GM19238 (cell line): ENCODE measurements at regions not wholly inside any gene's neighbourhood (a gene's known extent, or its start where the extent isn't known, plus 50 kb on each side); places are given as distances from the start of the nearest gene placed in this dataset.

Experiments
- DNase-seq: peaks from one replicate; pipeline ENCODE4 v3.0.0; 2011; ENCODE audit warnings: low spot score; ENCODE audit not compliant: insufficient read length

DNA sequence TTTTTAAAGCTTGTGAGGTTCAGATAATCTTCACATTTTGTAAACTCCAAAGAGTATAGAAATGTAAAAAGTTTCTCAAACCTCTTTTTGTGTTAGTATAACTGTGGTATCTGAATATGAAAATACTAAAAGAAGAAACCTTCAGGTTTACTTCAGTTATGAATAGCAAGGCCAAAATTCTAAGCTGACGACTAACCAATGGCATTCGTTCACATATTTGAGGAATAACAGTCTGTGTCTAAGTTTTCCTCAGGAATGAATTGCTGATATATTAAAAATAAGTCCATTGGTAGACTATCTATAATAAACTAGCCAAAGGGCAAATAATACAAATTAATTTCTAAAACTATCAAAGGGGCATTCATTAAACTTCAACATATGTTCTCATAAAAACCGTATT, 206.0 kb downstream of the CXCL12 start:
- DNase-seq, result no peak

DNA sequence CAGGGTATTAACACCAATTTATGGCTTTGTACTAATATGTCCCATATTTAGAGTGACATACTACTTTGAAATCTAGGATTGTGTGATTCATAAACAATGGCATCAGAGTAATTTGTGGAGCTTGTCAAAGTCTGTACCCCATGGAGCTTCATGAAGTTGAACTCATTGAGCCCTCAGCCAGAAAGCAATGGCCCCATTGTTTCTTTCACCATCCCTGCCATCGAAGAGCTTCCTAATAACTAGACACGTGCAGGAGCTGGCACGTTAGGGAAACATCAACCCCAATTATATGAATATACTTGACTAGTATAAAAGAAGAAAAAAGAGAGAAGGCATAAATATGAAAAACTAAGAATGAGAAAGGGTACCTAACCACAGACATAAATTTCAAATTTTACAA, 206.6 kb downstream of the CXCL12 start:
- DNase-seq, result no peak

DNA sequence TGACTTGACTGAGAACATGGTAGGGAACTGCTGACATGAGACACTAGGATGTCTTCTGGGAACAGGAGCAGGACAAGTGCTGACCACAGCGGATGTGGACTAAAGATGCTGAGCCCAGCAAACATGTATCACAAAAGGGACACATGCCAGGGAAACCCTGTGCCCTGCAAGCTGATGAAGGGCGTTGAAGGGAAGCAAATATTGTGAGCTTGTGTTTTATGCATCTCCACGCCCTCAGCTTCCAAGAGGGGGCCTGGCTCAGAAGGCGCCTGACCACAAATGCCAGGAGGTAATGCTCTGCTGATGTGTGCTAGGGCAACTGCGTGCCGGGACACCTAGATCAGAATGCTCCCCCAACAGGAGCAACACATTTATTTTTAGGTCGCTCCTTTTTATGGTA, 207.3 kb downstream of the CXCL12 start:
- no peak for DNase-seq

DNA sequence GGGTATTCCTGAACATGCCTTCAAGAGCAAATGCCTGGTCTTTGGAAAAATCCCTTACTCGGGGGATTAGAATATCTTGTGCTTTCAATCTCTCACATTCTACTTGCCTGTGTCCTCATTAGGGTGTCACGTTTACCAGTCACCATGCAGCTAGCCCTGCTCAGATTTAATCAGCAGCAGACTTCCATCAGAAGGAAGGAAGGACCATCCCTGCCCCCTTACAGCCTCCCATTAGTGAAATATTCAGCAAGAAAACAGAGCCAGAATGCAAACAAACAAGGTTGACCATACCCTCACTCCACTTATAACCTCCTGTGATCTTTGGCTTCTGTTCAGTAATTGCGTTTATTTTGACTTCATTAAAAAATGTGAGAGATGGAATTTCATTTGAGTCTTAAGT, 208.6 kb downstream of the CXCL12 start:
- DNase-seq, result no peak

DNA sequence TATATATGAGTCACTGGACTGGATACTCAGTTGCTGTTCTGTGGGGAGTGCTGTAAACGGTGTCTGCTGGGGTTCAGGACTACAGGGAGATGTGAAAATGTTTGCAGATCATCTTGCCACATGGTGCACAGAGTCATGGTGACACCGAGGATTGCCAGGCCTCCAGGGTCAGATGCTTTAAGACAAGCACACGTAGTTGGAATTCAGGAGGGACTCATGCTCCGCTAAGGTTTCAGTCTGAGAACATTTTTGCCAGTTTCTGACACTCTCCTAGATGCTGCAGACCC, 211.3 kb downstream of the CXCL12 start:
- DNase-seq, result no peak

DNA sequence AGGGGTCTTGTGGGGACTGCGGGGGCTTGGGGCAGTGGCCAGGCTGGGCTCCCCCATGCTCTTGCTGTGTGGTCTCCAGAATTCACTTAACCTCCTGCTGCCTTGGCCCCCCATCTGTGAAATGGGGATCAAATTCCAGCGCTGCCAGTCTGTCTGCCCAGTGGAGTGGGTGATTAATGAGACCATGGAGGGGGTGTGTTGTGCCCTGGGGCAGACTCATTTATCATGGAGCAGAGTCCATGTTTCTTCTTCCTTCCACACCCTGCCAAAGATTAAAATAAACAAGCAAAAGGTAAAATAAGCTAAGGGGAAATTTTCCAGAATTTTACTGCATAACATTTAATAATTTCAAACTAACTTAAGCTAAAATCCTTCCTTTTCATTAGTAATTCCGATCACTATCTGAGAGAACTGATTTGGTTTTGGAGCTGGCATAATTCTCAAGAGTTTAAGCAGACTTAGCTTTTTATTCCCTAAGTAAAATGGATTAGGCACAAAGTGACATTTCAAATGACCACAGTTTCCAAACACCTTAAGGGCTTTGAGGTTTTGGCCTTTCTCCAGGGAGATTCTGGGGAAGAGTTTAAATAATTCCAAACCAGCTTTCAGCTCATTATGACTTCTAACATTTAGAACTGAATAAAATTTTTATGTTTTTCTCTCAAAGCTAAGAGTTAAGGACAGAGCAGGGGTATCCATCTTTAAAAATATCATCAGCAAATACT, 211.9 kb downstream of the CXCL12 start:
- no peak for DNase-seq

DNA sequence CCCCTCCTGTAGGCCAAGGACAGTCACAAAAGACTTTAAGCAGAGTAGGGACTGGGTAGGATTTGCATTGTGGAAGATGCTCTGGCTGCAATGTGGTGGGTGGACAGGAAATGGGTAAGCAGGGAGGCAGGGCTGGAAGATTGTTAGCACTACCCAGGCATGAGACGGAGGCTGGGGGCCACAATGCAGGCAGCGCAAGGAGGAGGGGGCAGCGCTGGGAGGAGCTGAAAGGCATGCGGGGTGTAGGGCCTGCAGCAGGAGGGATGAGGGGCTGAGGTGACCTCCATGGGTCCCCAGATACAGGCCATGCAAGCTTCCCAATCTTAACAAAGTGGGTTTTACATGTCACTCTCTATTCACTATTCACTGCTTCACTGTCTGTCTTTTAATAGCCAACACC, 213.1 kb downstream of the CXCL12 start:
- no peak for DNase-seq

DNA sequence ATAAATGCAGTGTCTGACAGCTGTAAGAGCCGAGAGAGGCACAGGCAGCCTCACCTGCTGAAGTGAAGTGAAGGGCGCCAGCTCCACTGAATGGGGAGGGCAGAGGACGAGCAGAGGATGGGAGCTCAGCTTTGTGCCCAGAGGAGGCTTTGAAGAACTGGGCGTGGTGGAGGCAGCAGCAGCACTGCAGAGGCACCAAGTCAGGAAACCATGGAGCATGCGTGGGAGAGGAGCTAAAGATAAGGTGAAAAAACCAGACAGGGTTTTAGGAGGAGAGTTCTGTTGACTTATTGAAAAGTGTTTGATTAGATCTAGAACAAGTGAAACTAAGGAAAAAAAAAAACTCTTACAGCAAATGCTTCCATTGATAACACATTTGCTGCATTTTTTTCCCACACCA, 216.4 kb downstream of the CXCL12 start:
- DNase-seq, result no peak

DNA sequence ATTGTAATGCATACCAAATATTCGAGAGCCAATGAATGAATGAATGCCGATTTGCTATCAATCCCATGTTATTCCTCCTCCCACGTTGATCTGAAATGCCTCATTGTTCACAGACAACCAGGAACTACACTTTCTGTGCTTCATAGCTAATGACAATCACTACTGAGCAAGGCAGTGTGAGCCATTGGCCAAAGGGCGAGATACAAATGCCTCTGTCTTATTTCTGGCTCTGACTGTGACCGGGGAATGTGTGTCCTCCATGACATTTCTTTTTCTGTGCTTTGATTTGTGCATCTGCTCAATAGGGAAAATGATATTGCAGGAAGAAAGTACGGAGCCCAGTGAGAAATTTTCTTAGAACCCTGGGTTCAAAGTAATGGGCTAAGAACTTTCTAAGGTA, 217.1 kb downstream of the CXCL12 start:
- DNase-seq, result no peak

DNA sequence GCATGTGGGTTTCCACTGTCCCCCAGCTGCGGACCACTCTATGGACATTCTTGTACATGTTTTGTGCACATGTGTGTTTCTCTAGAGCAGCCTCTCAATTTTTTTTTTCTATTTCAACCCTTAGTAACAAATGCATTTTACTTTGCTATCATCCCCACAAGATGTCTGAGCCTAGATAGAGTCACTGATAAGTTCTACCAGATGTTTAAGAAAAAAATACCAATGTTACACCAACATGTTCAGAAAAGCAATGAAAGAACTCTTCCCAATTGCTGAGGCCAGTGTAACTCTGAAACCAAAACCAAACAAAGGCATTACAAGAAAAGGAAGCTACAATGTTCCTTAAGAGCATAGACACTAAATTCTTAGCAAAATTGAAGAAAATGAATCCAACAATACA, 218.5 kb downstream of the CXCL12 start:
- no peak for DNase-seq

DNA sequence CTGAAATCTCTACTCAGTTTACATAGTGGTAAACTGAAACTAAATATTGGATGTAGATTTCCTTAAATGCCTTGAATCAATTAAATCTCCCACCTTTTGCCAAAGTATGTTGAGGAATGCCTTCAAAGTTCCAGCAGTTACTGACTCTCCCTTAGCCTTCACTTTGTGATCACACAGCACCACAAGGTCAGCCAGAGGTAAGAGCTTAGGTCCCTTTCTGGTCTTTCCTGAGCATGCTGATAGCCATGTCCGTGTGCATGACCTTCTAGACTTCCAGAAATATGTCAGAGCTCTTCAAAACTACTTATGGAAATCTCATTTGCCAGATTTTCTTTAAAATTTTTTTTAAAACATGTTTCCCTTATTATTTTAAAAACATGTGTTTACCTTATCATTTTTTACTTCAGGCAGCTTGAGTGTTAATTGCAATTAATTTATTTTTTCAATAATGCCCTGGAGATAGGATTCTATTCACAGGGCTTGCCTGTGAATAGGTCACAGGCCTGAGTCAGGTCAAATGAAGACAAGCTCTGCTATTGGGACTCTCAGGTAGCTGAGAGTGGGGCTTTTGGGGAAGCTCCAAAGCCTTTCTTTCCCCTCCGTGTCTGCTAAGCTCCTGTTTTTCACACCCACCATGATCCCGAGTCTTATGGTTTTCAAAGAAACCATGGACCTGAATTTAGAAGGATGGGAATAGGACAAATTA, 220.5 kb downstream of the CXCL12 start:
- DNase-seq, result no peak

DNA sequence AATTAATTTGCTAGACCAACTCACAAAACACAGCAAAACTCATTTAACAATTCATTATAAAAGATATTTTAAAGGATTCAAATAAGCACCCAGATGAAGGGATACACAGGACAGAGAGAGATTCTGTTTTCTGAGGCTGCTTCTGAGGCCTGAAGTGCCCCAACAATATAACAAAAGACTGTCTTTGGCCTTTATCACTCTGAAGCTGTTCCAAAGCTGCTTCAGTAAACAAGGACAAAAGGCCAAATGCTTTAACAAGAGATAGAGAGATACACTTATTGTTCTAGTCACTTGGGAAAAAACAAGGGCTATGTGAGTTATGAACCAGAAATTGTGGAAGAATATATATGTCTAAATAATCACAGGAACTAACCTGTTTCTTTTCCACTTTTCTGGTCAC, 223.7 kb downstream of the CXCL12 start:
- DNase-seq, result no peak

DNA sequence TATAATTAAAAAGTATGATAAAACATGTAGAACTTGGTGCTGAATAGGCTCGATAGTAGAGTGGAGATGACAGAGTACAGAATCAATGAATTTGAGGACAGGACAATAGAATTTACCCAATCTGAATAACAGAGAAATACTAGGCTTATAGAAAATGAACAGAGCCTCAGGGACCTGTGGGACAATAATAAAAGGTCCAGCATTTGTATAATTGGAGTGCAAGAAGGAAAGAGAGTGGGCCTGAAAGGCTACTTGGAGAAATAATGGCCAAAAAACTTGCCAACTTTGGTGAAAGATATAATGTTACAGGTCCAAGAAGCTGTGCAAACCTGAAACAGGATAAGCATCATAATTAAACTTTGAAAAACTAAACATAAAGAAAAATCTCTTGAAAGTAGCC, 227.3 kb downstream of the CXCL12 start:
- no peak for DNase-seq

DNA sequence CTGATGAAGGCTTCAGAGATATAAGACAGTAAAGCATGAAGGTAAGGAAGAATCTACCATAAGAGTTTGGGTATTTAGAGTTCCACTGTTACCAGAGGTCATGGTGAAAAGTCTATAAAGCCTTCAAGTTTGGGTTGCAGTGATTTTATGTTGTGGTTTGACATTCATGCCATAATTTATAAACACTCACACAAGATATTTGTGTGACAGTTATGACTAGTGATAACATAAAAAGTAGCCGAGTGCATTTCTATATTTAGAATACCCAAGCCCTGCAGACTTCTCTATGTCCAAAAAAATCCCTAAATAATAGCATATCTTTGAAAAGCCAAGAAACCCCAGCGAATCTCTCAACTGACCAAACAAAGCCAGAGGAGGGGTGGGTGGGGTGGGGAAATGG, 229.9 kb downstream of the CXCL12 start:
- no peak for DNase-seq

DNA sequence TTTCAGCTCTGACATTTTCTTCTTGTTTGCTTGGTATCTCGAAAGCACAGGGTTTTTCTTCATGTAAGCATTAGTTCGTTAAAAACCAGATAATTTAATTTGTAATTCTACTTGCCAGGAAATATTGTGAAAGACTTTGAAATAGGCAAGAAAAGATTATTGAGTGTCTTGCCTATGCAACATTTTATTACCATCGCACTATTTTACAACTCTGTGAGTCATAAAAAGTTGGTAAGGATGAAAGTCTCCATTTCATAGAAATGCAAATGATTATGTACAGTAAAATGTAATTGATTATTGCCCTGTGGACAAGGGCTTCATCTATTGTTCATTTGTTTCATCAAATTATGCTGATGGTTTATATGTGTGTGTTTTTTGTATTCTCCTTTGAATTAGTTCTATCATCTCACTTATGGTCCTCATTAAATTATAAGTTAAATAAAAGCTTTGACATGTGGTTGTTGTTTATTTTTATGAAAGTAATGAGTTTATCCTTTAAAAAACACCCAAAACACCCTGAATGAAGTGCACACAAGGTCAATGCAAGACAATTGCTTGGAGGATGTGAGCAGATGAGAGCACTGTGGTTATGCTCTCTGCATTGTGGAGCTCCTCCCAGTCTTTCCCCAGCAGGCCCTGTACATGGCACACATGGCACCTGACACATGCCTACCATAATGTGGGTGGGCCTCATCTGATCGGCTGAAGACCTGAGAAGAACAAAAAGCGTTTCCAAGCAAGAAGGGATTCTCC, 230.8 kb downstream of the CXCL12 start:
- no peak for DNase-seq

DNA sequence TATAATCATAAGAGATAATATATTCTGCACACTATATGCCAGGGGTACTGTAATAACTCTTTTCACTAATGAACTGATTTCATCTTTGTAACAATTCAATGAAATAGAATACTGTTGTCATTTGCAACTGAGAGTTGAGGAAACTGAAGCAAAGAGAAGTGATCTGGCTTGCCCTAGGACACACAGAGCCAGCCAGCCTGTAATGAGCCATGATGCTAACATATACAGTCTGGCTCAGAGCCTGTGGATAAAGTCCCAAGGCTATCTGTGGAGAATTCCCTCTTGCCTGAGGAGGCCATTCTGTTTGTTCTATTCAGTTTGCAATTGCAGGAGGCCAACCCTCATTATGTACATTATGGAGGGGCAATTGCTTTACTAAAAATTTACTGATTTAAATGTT, 241.3 kb downstream of the CXCL12 start:
- DNase-seq, result no peak

DNA sequence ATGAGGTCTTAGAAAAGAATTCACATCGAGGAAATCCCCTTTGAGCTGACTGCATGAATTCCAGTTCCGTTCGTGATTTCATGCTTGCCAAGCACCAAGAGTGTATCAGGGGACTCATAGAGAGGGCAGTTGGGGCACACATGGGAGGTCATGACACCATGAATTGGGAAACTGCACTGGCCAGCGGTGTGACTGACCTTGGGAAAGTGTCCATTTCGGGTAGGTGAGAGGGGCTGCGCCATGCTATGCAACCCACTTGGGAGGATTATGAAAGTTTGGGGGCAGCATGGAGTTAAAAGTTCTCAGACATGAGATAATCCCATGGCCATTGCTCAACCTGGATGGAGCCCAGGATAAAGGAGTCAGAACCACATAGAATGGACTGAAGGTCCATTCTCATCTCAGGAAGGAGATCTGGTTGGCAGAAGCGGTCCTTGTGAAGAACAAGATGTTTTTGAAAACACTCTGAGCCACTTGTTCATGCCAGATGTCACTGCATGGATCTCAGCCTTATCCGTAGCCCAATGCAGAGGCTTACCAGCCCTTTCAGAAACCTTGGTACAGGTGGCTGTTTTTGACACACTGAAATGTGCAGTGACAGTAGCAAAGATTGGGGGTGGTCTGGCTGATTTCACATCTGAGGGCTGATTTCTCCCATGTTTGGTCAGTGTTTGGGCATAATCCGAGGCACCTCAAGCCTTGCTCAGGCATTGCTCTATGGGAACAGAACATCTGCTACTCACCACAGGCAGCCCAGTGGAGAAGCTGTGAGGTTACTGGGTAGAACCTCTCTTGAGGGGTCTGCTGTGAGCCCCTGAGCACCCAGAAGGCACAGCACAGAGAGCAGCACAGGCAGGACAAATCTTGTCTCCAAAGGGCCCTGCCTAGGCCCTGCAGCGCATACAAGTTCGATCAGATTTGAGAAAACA, 252.3 kb downstream of the CXCL12 start:
- no peak for DNase-seq

DNA sequence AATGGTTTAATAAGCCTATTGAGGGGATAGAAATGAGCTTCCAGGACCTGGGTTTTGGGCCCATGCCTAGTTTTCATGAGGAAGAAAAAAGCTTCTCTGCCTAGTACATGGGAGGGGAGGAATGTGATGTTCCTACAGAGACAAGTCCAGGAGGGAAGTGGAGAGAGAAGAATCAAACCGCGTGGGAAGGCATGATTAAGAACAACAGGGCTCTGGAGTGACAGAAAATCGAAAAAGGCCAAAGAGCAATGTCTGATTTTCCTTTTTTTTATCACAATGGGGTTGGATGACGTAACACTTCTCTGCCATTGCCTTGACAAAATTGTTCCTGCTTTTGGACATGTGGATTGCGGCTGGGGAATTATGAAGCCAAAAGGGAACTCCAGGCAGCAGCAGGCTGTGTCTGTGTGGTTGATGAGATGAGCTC, 258.6 kb downstream of the CXCL12 start:
- DNase-seq, result no peak

DNA sequence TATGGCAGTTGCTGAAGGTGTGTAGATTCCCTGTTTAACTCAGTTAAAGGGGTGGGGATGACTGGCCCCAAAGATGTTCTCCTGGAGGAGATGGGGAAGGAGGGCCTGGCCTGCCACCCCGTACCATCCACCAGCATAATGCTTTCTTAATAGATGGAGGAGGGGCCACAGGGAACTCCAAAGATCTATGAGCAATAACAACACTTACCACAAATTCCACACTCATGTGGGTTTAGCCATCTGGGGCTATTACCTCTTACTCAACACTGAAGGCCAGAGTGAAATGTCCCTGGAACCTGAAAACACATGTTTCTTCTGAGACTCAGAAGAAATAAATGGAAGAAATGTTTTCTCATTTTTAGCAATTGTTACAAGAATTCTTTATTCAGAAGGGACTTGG, 259.0 kb downstream of the CXCL12 start:
- no peak for DNase-seq

DNA sequence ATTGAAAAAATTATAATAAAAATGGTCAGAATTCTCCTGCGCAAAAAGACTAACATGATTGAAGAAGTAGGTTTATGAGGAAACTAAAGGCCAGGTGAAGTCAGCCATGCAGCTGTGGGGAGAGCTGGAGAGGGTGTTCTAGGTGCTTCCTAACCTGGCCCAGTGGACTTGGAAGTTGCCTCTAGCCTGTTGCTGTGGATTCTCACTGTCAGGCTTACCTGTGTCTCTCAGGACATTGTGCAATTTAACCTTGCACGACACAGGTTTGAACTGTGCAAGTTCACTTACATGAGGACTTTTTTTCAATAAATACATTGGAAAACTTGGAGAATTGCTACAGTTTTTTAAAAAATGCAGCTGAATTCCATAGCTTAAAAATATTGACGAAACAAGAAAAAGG, 266.4 kb downstream of the CXCL12 start:
- DNase-seq, result no peak

DNA sequence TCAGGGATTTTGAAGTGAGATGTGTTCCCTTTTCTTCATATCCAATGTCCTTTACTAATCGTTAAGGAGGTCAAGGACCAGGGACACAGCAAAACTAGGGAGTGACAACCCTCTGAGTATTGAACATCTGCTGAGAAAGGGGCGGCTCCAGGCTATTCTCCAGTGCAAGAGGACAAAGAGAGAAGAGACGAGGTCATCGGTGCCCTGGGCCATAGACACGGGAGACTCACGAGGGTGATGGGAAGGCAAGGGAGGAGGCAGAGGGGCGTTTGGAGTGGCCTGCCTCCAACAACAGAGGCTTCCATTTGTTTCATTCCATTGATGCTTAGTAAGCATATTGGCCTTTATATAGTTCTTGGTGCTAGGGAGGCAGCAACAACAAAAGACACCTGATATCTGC, 268.4 kb downstream of the CXCL12 start:
- DNase-seq, result no peak

DNA sequence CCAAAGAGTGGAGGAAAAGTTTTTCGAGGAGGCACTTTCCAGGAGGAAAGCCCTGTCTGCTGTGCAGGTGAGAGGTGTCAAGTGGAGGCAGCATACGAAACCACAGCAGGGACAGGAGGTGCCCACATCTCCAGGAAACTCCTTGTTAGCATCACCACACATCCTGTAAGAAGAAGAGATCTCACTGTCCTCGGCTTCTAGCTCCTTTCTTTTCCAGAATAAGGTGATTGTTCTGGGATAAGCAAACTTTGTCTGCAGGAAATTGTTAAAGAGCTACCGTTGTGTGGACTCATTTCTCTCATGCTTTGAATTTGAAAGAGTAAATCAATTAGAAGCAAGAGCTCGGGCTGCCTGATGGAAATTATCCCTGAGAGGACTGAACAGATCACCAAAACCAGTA, 269.4 kb downstream of the CXCL12 start:
- no peak for DNase-seq
